ENCODE measurements at regions not wholly inside any gene's neighbourhood (a gene's known extent, or its start where the extent isn't known, plus 50 kb on each side); places are given as distances from the start of the nearest gene placed in this dataset.
"Not testable (repeated sequence)": the region's sequence is repeated elsewhere in the genome, so short reads cannot be mapped to it uniquely, and the experiment has no call there.

DNA sequence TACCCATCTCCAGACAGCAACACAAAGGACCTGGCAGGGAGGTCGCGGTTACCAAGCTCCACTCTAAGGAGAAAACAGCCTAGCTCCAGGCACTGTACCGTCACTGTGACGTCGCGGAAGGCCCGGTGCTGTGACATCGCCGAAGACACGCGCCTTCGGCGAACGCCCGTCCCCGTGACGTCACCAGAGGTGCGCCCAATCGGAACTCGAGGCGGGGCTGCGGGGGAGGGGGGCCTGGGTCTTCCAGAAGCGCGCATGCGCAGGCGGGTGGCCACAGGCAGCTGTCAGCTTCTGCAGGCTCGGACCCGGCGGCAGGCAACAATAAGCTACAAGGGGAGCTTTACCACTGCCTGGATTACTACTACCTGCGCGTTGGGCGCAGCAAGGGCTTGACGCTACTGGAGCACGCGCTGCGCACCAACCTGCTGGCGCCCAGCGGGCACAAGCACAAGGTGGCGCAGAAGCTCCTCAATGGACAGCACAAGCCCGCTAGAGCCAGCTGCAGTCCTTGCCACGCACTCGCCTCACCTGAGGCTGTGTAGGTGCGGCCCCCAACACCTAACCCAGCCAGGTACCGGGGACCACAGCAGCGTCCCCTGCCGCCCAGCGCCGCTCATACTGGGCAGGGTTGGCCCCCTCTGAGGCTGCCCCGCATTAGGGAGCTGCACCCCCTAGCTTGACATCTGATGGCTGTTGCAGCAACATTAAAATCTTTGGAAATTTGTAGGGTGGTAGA is 208.4 kb downstream of the TPST1 start:
- peak in 55 of 56 donors; percentile 27 to 94 (median 81) for DNase-seq

DNA sequence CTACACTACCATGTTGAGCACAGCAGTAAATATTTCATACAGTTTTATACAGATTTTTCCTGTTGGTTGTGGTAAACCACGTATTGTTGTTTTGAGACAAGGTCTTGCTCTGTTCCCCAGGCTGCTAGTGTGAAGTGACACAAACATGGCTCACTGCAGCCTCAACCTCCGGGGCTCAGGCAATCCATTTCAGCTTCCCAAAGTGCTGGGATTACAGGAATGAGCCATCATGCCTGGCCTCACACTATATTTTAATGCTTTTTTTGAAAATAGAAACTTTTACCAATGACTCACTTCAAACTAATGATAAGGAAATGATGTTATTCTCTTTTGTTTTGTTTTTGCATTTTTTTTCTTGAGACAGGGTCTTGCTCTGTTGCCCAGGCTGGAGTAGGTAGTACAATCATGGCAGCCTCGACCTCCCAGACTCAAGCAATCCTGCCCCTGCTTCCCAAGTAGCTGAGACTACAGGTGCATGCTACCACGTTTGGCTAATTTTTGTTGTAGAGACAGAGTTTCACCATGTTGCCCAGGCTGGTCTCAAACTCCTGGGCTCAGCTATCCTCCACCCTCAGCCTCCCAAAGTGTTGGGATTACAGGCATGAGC is 210.6 kb downstream of the TPST1 start:
- no peak for DNase-seq

DNA sequence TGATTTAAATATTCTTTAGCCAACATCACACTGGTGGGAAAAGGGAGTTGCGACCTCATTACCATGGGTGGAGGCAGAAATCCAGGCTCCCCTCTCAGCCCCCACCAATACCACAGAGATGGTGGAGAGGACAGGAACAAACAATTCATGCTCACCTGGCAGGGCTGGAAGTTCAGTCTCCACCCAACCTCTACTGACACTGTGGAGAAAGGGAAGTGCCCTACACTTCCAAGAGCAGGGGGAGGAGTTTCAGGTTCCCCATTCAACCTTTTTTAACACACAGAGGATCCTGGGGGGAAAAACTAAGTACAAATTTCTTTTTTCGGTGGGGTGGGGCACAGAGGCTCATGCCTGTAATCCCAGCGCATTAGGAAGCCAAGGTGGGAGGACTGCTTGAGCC is 210.1 kb upstream of the KCTD7 start:
- no peak for DNase-seq

DNA sequence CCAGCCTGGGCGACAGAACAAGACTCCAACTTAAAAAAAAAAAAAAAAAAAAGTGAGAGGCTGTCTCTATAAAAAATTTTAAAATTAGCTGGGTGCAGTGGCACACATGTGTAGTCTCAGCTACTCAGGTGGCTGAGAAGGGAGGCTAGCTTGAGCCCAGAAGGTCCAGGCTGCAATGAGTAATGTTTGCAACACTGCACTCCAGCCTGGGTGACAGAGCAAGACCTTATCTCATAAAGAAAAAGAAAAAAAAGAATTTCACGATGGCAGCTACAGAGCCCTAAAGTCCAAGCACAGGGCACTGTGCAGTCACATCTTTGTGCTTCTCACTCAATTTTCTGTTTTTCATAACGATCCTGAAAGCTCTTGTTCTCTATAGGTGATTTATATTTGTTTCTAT is 209.5 kb upstream of the KCTD7 start:
- DNase-seq = no peak

DNA sequence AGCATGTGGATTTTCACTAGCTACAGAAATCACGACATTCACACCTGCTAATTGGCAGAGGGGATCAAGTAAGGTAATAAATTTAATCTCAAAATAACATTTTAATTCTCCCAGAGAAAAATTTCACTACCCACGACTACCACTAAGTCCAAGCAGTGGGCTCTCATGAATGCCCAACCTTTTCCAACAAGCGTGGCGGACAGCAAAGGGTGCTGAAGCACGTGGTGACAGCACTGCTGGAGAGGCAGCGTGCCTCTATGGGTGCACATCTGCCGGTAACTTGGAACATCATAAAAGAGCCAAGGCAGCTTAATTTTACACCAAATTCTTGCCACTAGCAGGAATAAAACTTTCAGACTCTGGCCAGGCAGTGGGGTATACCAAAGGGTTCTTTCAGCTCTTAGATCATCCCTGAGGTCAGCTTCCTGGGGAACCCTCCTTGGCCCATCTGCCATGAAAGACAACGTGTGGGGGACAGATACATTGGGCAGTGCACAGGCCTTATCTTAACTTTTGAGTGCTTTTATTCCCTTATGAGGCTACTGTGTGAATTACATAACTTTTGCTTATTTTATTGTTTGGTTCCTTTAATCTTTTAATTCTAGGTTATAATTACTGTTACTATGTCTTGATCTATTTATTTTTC is 206.7 kb upstream of the KCTD7 start:
- no peak for DNase-seq

DNA sequence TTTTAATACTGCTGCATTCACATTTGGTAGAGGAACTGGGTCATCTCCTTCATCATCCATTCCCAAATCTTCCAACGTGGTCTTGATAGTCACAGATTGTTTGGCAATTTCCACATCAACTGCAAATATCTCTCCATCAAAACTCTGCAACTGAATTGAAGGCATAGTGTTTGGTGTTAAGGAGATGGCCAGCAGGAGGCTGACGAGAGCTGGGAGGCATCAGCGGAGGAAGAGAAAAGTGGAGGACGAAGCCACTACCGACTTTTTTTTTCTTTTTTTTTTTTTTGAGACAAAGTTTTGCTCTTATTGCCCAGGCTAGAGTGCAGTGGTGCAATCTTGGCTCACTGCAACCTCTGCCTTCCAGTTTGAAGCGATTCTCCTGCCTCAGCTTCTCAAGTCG is 205.0 kb upstream of the KCTD7 start:
- no peak for DNase-seq

DNA sequence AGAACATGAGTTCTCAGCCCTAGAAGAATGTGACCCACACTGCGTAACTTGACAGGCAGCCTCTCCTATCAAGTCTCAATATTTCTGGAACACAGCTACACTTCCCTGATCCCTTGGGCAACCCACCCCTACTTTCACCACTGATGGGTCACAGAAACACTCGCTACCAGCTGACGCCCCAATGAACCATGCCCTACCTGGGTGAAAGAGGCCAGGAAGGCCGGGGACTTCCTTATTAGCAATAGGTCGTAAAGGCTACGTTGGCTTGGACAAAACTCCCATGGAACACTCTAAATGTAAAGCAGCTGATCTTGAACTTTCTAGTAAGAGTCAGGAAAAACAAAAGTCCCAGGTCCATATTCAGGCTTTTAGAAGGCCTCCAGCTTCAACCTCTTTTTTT is 202.3 kb upstream of the KCTD7 start:
- DNase-seq = no peak

GRCh38 chr7:66426996-66427395 is 201.7 kb upstream of the KCTD7 start:
- no peak for DNase-seq

DNA sequence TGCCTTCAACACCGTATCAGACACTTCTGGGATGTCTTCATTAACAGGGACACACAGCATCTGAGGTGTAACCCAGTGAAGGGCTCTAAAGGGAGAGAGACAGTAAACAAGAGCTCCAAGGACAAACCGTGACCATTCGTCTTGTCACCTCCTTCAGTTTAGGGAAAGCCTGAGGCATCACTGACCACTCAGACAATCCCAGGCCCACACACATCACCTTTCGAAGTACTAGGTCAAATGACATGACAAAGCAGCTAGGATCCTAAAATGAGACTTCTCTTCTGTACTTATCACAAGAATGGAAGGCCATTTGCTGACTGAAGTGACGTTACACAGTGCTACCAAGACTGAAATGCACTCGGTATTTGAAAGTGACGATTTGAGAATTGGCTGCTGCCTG is 200.7 kb upstream of the KCTD7 start:
- no peak for DNase-seq

- no peak for DNase-seq
Measured at GRCh38 chr7:66429498-66430163, 199.1 kb upstream of the KCTD7 start.

- DNase-seq = no peak
Measured at GRCh38 chr7:66430164-66430545, 198.5 kb upstream of the KCTD7 start.

DNA sequence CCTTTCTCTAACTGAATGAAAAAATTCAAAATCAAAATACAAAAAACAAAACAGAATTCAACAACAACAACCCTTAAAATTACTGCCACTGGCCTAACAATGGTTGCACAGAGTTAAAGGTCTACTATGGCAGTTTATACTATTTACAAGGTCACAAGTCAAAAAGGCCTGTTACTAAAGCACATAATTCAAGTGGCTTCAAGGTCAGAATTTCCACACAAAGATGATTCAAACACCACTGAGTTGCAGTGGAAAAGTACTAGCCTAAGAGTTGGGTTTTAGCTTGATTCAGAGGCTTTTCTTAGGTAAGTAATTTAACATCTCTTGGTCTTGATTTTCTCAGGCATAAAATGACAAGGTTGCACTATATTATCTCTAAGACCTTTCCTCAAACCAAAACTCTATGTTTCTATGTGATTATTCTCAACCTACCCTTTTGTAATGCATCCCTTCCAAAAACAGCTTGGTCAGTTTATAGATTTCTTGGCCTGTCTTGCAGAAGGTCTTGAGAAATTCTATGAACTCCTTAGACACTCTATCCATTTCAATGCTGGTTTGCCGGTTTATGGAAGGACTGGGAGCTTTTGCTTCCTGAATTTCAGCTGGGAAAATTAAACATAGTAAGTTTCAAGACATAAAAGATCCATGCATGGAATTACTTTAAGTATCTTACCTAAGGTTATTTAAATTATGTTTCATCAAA is 189.8 kb upstream of the KCTD7 start:
- not testable (repeated sequence) for DNase-seq

- no peak for DNase-seq
Measured at GRCh38 chr7:66442385-66442784, 186.3 kb upstream of the KCTD7 start.

GRCh38 chr7:66443946-66444345 is 184.7 kb upstream of the KCTD7 start:
- no peak for DNase-seq

GRCh38 chr7:66447007-66447406 is 181.7 kb upstream of the KCTD7 start:
- not testable (repeated sequence) for DNase-seq

GRCh38 chr7:66450814-66451213 is 177.9 kb upstream of the KCTD7 start:
- DNase-seq = not testable (repeated sequence)

DNA sequence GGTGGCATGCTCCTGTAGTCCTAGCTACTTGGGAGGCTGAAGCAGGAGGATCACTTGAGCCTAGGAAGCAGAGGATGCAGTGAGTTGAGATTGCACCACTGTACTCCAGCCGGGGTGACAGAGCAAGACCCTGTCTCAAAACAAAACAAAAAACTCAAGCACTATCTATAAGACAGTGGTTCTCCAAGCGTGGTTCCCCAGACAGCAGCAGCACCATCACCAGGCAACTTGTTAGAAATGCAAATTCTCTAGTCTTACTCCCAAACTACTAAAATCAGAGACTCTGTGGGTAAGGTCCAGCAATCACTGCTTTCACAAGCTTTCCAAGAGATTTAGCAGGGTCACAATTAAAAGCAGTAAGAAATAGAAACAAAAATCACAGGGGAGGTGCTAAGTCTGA is 177.0 kb upstream of the KCTD7 start:
- not testable (repeated sequence) for DNase-seq

GRCh38 chr7:66452165-66452564 is 176.5 kb upstream of the KCTD7 start:
- no peak for DNase-seq

GRCh38 chr7:66453340-66453739 is 175.3 kb upstream of the KCTD7 start:
- peak in 1 of 56 donors; percentile 1 for DNase-seq

DNA sequence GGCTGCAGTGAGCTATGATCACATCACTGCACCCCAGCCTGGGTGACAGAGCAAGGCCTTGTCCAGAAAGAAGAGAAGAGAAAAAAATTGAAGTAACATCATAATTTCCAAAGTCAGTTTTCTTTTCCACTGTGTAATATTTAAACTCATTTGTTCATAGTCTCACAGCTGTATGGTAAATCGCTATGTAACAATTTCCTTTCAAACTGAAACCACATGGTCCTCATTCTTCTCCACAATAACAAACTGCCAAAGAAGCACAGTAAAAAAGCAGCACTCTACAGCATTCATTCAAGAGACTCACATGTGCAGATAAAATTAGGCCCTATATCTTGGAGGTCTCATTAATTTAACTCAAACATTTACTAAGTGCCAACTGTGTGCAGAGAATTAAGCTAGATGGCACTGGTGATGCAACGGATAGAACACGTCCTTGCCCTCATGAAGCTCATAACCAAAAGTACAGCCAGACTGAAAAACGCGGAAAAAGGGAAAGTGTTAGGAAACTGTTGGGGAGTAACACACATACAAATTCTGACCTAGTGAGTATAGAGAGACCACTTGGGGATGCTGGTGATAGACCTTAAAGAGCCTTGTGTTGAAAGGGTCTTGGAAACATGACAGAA is 174.0 kb upstream of the KCTD7 start:
- DNase-seq = no peak

GRCh38 chr7:66455432-66455831 is 173.2 kb upstream of the KCTD7 start:
- not testable (repeated sequence) for DNase-seq

Measured in amygdala (tissue), 56 donors.